SK-N-SH (cell line): ENCODE measurements at regions not wholly inside any gene's neighbourhood (a gene's known extent, or its start where the extent isn't known, plus 50 kb on each side); places are given as distances from the start of the nearest gene placed in this dataset.

ENCODE experiments used
- CTCF ChIA-PET: fragments of 300-600, 350-600 bp; formaldehyde crosslinking; extraction: SDS; loops from one replicate; lab custom pipeline; 2021; lab: Yijun Ruan, JAX
- POLR2A ChIA-PET: fragments of 350-600 bp; sonication (Branson Sonifier 250); formaldehyde crosslinking; extraction: SDS; loops from one replicate; lab custom pipeline; 2020; ENCODE audit warnings: antibody characterized with exemption, inconsistent platforms; lab: Yijun Ruan, JAX
- DNase-seq: peaks from one replicate; pipeline ENCODE4 v3.0.0; 2012
- H2AFZ ChIP-seq: fragments of 200-600 bp; sonication (generic); 2 replicates; pipeline ENCODE4 v1.8.1; 2016; ENCODE audit warnings: antibody characterized with exemption, mild to moderate bottlenecking, low read depth
- H3F3A ChIP-seq: fragments of 200-600 bp; sonication (generic); replicated peaks from 2 replicates; pipeline ENCODE3; 2016; ENCODE audit warnings: antibody characterized with exemption, mild to moderate bottlenecking; ENCODE audit not compliant: insufficient read depth
- H3K27ac ChIP-seq, 2 experiments: fragments of 200-500 bp in 1 of 2; fragments of 200-600 bp in 1 of 2; sonication (Bioruptor generic) in 1 of 2; sonication (generic), shearing (Covaris generic) in 1 of 2; 2 replicates each; pipeline versions ENCODE4 v1.5.1 to v1.6.1; 2014 to 2016; ENCODE audit warnings: low read depth in 2 of 2, inconsistent platforms in 1 of 2, low read length in 1 of 2, mild to moderate bottlenecking in 1 of 2, mixed read lengths in 1 of 2
- H3K27me3 ChIP-seq: fragments of 200-600 bp; sonication (generic), shearing (Covaris generic); 2 replicates; pipeline ENCODE4 v1.6.1; 2016; ENCODE audit warnings: mixed run types; ENCODE audit not compliant: insufficient read depth
- H3K36me3 ChIP-seq, 2 experiments: fragments of 200-500 bp in 1 of 2; fragments of 200-600 bp in 1 of 2; sonication (Bioruptor generic) in 1 of 2; sonication (generic) in 1 of 2; replicated peaks in 1 of 2; 2 replicates each; pipeline versions ENCODE3 to v1.5.1; 2014 to 2016; ENCODE audit warnings: low read length in 1 of 2, mild to moderate bottlenecking in 1 of 2; ENCODE audit not compliant: insufficient read depth in 2 of 2, control insufficient read depth in 1 of 2
- H3K4me1 ChIP-seq, 2 experiments: fragments of 200-500 bp in 1 of 2; fragments of 200-600 bp in 1 of 2; sonication (Bioruptor generic) in 1 of 2; sonication (generic), shearing (Covaris generic) in 1 of 2; 2 replicates each; pipeline versions ENCODE4 v1.5.1 to v1.6.1; 2014 to 2016; ENCODE audit warnings: low read depth in 1 of 2, low read length in 1 of 2, mixed run types in 1 of 2; ENCODE audit not compliant: insufficient read depth in 2 of 2, control insufficient read depth in 1 of 2
- H3K4me2 ChIP-seq: fragments of 200-600 bp; sonication (generic), shearing (Covaris generic); 2 replicates; pipeline ENCODE4 v1.6.1; 2017; ENCODE audit warnings: mixed run types
- H3K4me3 ChIP-seq, 2 experiments: fragments of 200-500 bp in 1 of 2; fragments of 200-600 bp in 1 of 2; sonication (Bioruptor generic) in 1 of 2; sonication (generic), shearing (Covaris generic) in 1 of 2; 2 replicates each; pipeline versions ENCODE4 v1.5.1 to v1.8.1; 2014 to 2016; ENCODE audit warnings: low read depth in 2 of 2, inconsistent platforms in 1 of 2, low read length in 1 of 2, mild to moderate bottlenecking in 1 of 2, mixed read lengths in 1 of 2, moderate library complexity in 1 of 2
- H3K79me2 ChIP-seq: fragments of 200-600 bp; sonication (generic); 2 replicates; pipeline ENCODE4 v1.8.1; 2017; ENCODE audit warnings: mild to moderate bottlenecking; ENCODE audit not compliant: insufficient read depth
- H3K9ac ChIP-seq: fragments of 200-600 bp; sonication (generic); 2 replicates; pipeline ENCODE4 v1.6.1; 2017; ENCODE audit warnings: mixed run types
- H3K9me2 ChIP-seq: fragments of 200-600 bp; sonication (generic); 2 replicates; pipeline ENCODE4 v1.6.1; 2017; ENCODE audit warnings: mixed run types
- H3K9me3 ChIP-seq: fragments of 200-600 bp; sonication (generic); 2 replicates; pipeline ENCODE4 v1.6.1; 2017; ENCODE audit warnings: mixed run types, mild to moderate bottlenecking, moderate library complexity
- H4K20me1 ChIP-seq: fragments of 200-600 bp; sonication (generic); 2 replicates; pipeline ENCODE4 v1.6.1; 2017; ENCODE audit warnings: mild to moderate bottlenecking, mixed run types; ENCODE audit not compliant: insufficient read depth
- CHD2 ChIP-seq: fragments of 150-350 bp; IDR thresholded peaks from 2 replicates; pipeline ENCODE4 v1.6.1; 2018; ENCODE audit warnings: low read length; ENCODE audit not compliant: partially characterized antibody
- CTCF ChIP-seq: fragments of 200-600 bp; sonication (generic); IDR thresholded peaks from 2 replicates; pipeline ENCODE4 v1.6.1; 2017; ENCODE audit warnings: antibody characterized with exemption, mild to moderate bottlenecking, moderate library complexity
- EZH2phosphoT487 ChIP-seq: fragments of 200-600 bp; sonication (generic); IDR thresholded peaks from 2 replicates; pipeline ENCODE4 v1.6.1; 2017; ENCODE audit warnings: low read depth, mixed run types, mild to moderate bottlenecking, antibody characterized with exemption, moderate library complexity, borderline replicate concordance
- FOSL2 ChIP-seq: IDR thresholded peaks from 2 replicates; pipeline ENCODE4 v1.4.0; 2012; ENCODE audit warnings: low read depth, mild to moderate bottlenecking, moderate library complexity, borderline replicate concordance
- FOXJ3 ChIP-seq: sonication (generic); formaldehyde crosslinking; IDR thresholded peaks from 2 replicates; pipeline ENCODE4 v1.5.1; 2020; ENCODE audit warnings: mild to moderate bottlenecking, missing genetic modification reagents
- JUND ChIP-seq: IDR thresholded peaks from 2 replicates; pipeline ENCODE4 v1.4.0; 2012
- MAX ChIP-seq: IDR thresholded peaks from 2 replicates; pipeline ENCODE4 v1.4.0; 2012; ENCODE audit warnings: low read depth
- MEF2A ChIP-seq: IDR thresholded peaks from 2 replicates; pipeline ENCODE4 v1.4.0; 2012; ENCODE audit warnings: low read depth, borderline replicate concordance
- MXI1 ChIP-seq: IDR thresholded peaks from 2 replicates; pipeline ENCODE4 v1.6.1; 2012; ENCODE audit warnings: mild to moderate bottlenecking, low read depth, low read length, improper control_type of control experiment
- NFIC ChIP-seq: IDR thresholded peaks from 2 replicates; pipeline ENCODE4 v1.4.0; 2012; ENCODE audit warnings: borderline replicate concordance
- NRF1 ChIP-seq: IDR thresholded peaks from 2 replicates; pipeline ENCODE4 v1.6.1; 2012; ENCODE audit warnings: low read depth, mild to moderate bottlenecking, low read length
- PBX3 ChIP-seq: IDR thresholded peaks from 2 replicates; pipeline ENCODE4; 2012
- POLR2AphosphoS5 ChIP-seq: IDR thresholded peaks from 2 replicates; pipeline ENCODE4 v1.6.1; 2012; ENCODE audit warnings: low read depth, low read length
- RAD21 ChIP-seq: IDR thresholded peaks from 2 replicates; pipeline ENCODE4 v1.6.1; 2012; ENCODE audit warnings: mild to moderate bottlenecking, low read length
- RCOR1 ChIP-seq: fragments of 150-350 bp; IDR thresholded peaks from 2 replicates; pipeline ENCODE4 v1.6.1; 2017; ENCODE audit warnings: antibody characterized with exemption, low read length
- RFX5 ChIP-seq: IDR thresholded peaks from 2 replicates; pipeline ENCODE4 v1.6.1; 2012; ENCODE audit warnings: mild to moderate bottlenecking, improper control_type of control experiment, low read length
- TAF1 ChIP-seq: IDR thresholded peaks from 2 replicates; pipeline ENCODE4 v1.6.1; 2012; ENCODE audit warnings: low read depth, mild to moderate bottlenecking, low read length, moderate library complexity, borderline replicate concordance
- TCF12 ChIP-seq: IDR thresholded peaks from 2 replicates; pipeline ENCODE4 v1.4.0; 2012
- YY1 ChIP-seq: IDR thresholded peaks from 2 replicates; pipeline ENCODE4 v1.4.0; 2012; ENCODE audit warnings: low read depth, mild to moderate bottlenecking
- ZBTB33 ChIP-seq: IDR thresholded peaks from 2 replicates; pipeline ENCODE4 v1.4.0; 2012; ENCODE audit warnings: low read depth, borderline replicate concordance
- WGBS: methylation state at CpG from one replicate; pipeline ENCODE4 v1.1.6; 2017; ENCODE audit warnings: low lambda C conversion rate; 5-methylcytosine and 5-hydroxymethylcytosine counted together
- TF ChIP-seq, protein P1 (sequence below): fragments of 150-350 bp; IDR thresholded peaks from 2 replicates; pipeline ENCODE4 v1.6.1; 2016; ENCODE audit warnings: mild to moderate bottlenecking, low read depth, low read length

DNA sequence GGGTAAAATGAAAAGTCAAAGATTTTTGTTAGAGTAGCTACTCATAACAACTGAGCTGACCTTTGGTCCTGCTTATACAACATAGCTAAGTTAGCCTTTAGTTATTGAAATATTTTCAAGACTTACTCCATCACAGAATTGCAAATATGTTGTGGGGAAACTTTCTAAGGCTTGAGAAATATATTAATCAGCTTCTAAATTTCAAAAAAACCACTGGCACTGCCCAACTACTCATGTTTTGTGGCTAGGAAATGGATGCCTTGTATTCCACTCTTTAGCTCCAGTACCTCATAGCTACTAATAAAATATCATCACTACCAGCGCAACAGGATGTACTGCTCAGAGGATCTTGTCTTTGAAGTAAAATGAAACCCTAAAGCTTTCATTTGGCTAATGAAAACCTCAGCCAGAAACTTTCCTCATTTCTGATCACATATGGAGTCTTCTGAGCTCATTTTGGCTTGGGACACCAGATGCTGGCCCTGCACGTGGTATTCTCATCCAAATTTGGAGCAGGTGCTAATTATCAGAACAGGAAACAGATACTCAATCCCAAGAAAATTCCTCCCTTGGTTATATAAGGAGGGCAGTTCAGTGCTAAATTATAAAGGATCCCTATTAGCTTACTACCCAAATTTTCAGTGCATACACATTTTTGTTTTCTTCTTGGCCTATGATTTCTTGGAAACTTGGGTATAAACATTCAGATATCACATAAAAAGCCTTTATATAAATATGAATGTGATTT is 690.7 kb downstream of the ADGRL2 start (continued):
- TF ChIP-seq PBX3 (no peak), YY1 (no peak), EZH2phosphoT487 (no peak), ZBTB33 (no peak), MAX (no peak)

- POLR2A ChIA-PET = no interaction called here
- no peaks in the 10 kb centered on the region for H3K9me3 ChIP-seq
- H3K9me2 ChIP-seq = no peaks in the 10 kb centered on the region
- no peak overlapping the region for H2AFZ ChIP-seq
- H3K9ac ChIP-seq = no peak overlapping the region
- H3K79me2 ChIP-seq = no peaks in the 10 kb centered on the region
- H3K27me3 ChIP-seq = no peaks in the 10 kb centered on the region
- H3K27ac ChIP-seq = no peak overlapping the region
- no peak for DNase-seq
- no peaks in the 10 kb centered on the region for H3K4me1 ChIP-seq
- no peaks in the 10 kb centered on the region for H3F3A ChIP-seq
- TF ChIP-seq, protein P1, sequence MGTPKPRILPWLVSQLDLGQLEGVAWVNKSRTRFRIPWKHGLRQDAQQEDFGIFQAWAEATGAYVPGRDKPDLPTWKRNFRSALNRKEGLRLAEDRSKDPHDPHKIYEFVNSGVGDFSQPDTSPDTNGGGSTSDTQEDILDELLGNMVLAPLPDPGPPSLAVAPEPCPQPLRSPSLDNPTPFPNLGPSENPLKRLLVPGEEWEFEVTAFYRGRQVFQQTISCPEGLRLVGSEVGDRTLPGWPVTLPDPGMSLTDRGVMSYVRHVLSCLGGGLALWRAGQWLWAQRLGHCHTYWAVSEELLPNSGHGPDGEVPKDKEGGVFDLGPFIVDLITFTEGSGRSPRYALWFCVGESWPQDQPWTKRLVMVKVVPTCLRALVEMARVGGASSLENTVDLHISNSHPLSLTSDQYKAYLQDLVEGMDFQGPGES = no peak
- no peak for TF ChIP-seq MAX
- no peak for TF ChIP-seq NRF1
- TF ChIP-seq POLR2AphosphoS5 = no peak
- no peak for TF ChIP-seq CTCF
- no peak for TF ChIP-seq JUND
- TF ChIP-seq NFIC = no peak
- no peak for TF ChIP-seq RAD21
- no peak for TF ChIP-seq MXI1
- TF ChIP-seq CHD2 = no peak
- TF ChIP-seq RFX5 = no peak
- TF ChIP-seq TCF12 = no peak
- no peak for TF ChIP-seq FOSL2
- TF ChIP-seq TAF1 = no peak
- no peak for TF ChIP-seq ZBTB33
- TF ChIP-seq MEF2A = no peak
- TF ChIP-seq FOXJ3 (CRISPR knock-in tag) = no peak
- TF ChIP-seq RCOR1 = no peak
- no peak overlapping the region for H3K4me2 ChIP-seq
- 60% methylated on average over 3 of the region's 3 CpGs for WGBS
- H3K4me3 ChIP-seq = no peak overlapping the region
- H4K20me1 ChIP-seq = no peaks in the 10 kb centered on the region
- no peaks in the 10 kb centered on the region for H3K36me3 ChIP-seq
- CTCF ChIA-PET = interaction anchor here (1.2 kb wide), 1 partner anchor 18 kb away, joined by 5 read pairs; no protein-coding TSS in a partner anchor
Observed at GRCh38 chr1:82487778-82488177, 687.0 kb downstream of the ADGRL2 start.
